ENCODE measurements at regions not wholly inside any gene's neighbourhood (a gene's known extent, or its start where the extent isn't known, plus 50 kb on each side); places are given as distances from the start of the nearest gene placed in this dataset.
"Not testable (repeated sequence)": the region's sequence is repeated elsewhere in the genome, so short reads cannot be mapped to it uniquely, and the experiment has no call there.

- DNase-seq (ENCODE audit: low read depth, low spot score), result no peak
- no peak overlapping the region for H3K4me3 ChIP-seq (ENCODE audit: low read length)
Measured at GRCh38 chr6:11486959-11487358, 50.6 kb upstream of the TMEM170B start.

GRCh38 chr6:11486486-11486885, 51.1 kb upstream of the TMEM170B start:
- no peak for DNase-seq (ENCODE audit: low read depth, low spot score)
- H3K4me3 ChIP-seq (ENCODE audit: low read length), result no peak overlapping the region

GRCh38 chr6:11486051-11486450, 51.5 kb upstream of the TMEM170B start:
- no peak for DNase-seq (ENCODE audit: low read depth, low spot score)
- no peak overlapping the region for H3K4me3 ChIP-seq (ENCODE audit: low read length)

- no peak for DNase-seq (ENCODE audit: low read depth, low spot score)
- H3K4me3 ChIP-seq (ENCODE audit: low read length), result no peak overlapping the region
Measured at GRCh38 chr6:11485271-11485670, 52.3 kb upstream of the TMEM170B start.

- no peak overlapping the region for H3K4me3 ChIP-seq (ENCODE audit: low read length)
- no peak for DNase-seq (ENCODE audit: low read depth, low spot score)
Measured at GRCh38 chr6:11484441-11484840, 53.1 kb upstream of the TMEM170B start.

- H3K4me3 ChIP-seq (ENCODE audit: low read length), result no peak overlapping the region
- no peak for DNase-seq (ENCODE audit: low read depth, low spot score)
Measured at GRCh38 chr6:11482616-11483015, 54.9 kb upstream of the TMEM170B start.

- no peak overlapping the region for H3K4me3 ChIP-seq (ENCODE audit: low read length)
- DNase-seq (ENCODE audit: low read depth, low spot score), result no peak
Measured at GRCh38 chr6:11480541-11480940, 57.0 kb upstream of the TMEM170B start.

GRCh38 chr6:11479296-11479695, 58.3 kb upstream of the TMEM170B start:
- no peak overlapping the region for H3K4me3 ChIP-seq (ENCODE audit: low read length)
- DNase-seq (ENCODE audit: low read depth, low spot score), result no peak

GRCh38 chr6:11478586-11478985, 59.0 kb upstream of the TMEM170B start:
- DNase-seq (ENCODE audit: low read depth, low spot score), result no peak
- H3K4me3 ChIP-seq (ENCODE audit: low read length), result no peak overlapping the region

GRCh38 chr6:11475016-11475415, 62.5 kb upstream of the TMEM170B start:
- DNase-seq (ENCODE audit: low read depth, low spot score), result no peak
- H3K4me3 ChIP-seq (ENCODE audit: low read length), result no peak overlapping the region

GRCh38 chr6:11473008-11473740, 64.4 kb upstream of the TMEM170B start:
- H3K4me3 ChIP-seq (ENCODE audit: low read length), result no peak overlapping the region
- no peak for DNase-seq (ENCODE audit: low read depth, low spot score)

- no peak overlapping the region for H3K4me3 ChIP-seq (ENCODE audit: low read length)
- no peak for DNase-seq (ENCODE audit: low read depth, low spot score)
Measured at GRCh38 chr6:11471261-11471660, 66.3 kb upstream of the TMEM170B start.

- DNase-seq (ENCODE audit: low read depth, low spot score), result no peak
- no peak overlapping the region for H3K4me3 ChIP-seq (ENCODE audit: low read length)
Measured at GRCh38 chr6:11469684-11470083, 67.9 kb upstream of the TMEM170B start.

GRCh38 chr6:11468271-11468670, 69.3 kb upstream of the TMEM170B start:
- DNase-seq (ENCODE audit: low read depth, low spot score); H3K4me3 ChIP-seq (ENCODE audit: low read length): not testable (repeated sequence)

GRCh38 chr6:11467364-11467763, 70.2 kb upstream of the TMEM170B start:
- no peak for DNase-seq (ENCODE audit: low read depth, low spot score)
- H3K4me3 ChIP-seq (ENCODE audit: low read length), result no peak overlapping the region

GRCh38 chr6:11463398-11463780, 74.2 kb upstream of the TMEM170B start:
- no peak overlapping the region for H3K4me3 ChIP-seq (ENCODE audit: low read length)
- no peak for DNase-seq (ENCODE audit: low read depth, low spot score)

- no peak for DNase-seq (ENCODE audit: low read depth, low spot score)
- H3K4me3 ChIP-seq (ENCODE audit: low read length), result no peak overlapping the region
Measured at GRCh38 chr6:11462742-11463397, 74.7 kb upstream of the TMEM170B start.

- no peak overlapping the region for H3K4me3 ChIP-seq (ENCODE audit: low read length)
Measured at GRCh38 chr6:11460837-11461661, 76.5 kb upstream of the TMEM170B start.

GRCh38 chr6:11460001-11460668, 77.4 kb upstream of the TMEM170B start:
- no peak for DNase-seq (ENCODE audit: low read depth, low spot score)
- H3K4me3 ChIP-seq (ENCODE audit: low read length), result no peak overlapping the region

More at GRCh38 chr6:11460837-11461661, 76.5 kb upstream of the TMEM170B start:
- DNase-seq (ENCODE audit: low read depth, low spot score), result no peak

Measured in Jurkat, Clone E6-1 (cell line).